Stimulated activated CD8-positive, alpha-beta memory T cell treated with anti-CD3 and anti-CD28 coated beads, Interleukin-15, amount 100 ng/mL, for 4 hours (primary cell): ENCODE measurements at regions not wholly inside any gene's neighbourhood (a gene's known extent, or its start where the extent isn't known, plus 50 kb on each side); places are given as distances from the start of the nearest gene placed in this dataset.

ENCODE experiments used
- DNase-seq, 2 donors: peaks; one replicate each; pipeline ENCODE4 v3.0.0-alpha.2; 2020; ENCODE audit warnings: low read depth in 2 of 2

GRCh38 chr13:33372251-33372919 is 86.8 kb upstream of the STARD13 start:
- no peak for DNase-seq

- DNase-seq, result no peak
Observed at GRCh38 chr13:33373624-33374023, 88.1 kb upstream of the STARD13 start.

- DNase-seq, result no peak
Observed at GRCh38 chr13:33375421-33375820, 89.9 kb upstream of the STARD13 start.

- no peak for DNase-seq
Observed at GRCh38 chr13:33376212-33376611, 90.7 kb upstream of the STARD13 start.

GRCh38 chr13:33377411-33377810 is 91.9 kb upstream of the STARD13 start:
- DNase-seq, result no peak

GRCh38 chr13:33377825-33378224 is 92.3 kb upstream of the STARD13 start:
- no peak for DNase-seq

- DNase-seq, result no peak
Observed at GRCh38 chr13:33379608-33380007, 94.1 kb upstream of the STARD13 start.

GRCh38 chr13:33380487-33381079 is 95.0 kb upstream of the STARD13 start:
- DNase-seq, result no peak

- DNase-seq, result no peak
Observed at GRCh38 chr13:33381180-33381579, 95.6 kb upstream of the STARD13 start.

GRCh38 chr13:33381906-33382305 is 96.4 kb upstream of the STARD13 start:
- no peak for DNase-seq

- no peak for DNase-seq
Observed at GRCh38 chr13:33383724-33384577, 98.4 kb upstream of the STARD13 start.

GRCh38 chr13:33388286-33388998 is 102.9 kb upstream of the STARD13 start:
- DNase-seq, result no peak

- no peak for DNase-seq
Observed at GRCh38 chr13:33392794-33393405, 107.3 kb upstream of the STARD13 start.

GRCh38 chr13:33394294-33394932 is 108.9 kb upstream of the STARD13 start:
- DNase-seq, result no peak

GRCh38 chr13:33401238-33401637 is 115.7 kb upstream of the STARD13 start:
- DNase-seq, result no peak

- DNase-seq, result no peak
Observed at GRCh38 chr13:33402975-33403374, 117.4 kb upstream of the STARD13 start.

- no peak for DNase-seq
Observed at GRCh38 chr13:33403807-33404362, 118.3 kb upstream of the STARD13 start.

GRCh38 chr13:33405371-33405770 is 119.8 kb upstream of the STARD13 start:
- no peak for DNase-seq

- no peak for DNase-seq
Observed at GRCh38 chr13:33409673-33410510, 124.3 kb upstream of the STARD13 start.

GRCh38 chr13:33410619-33411018 is 125.1 kb upstream of the STARD13 start:
- no peak for DNase-seq
